LNCaP clone FGC (cell line): ENCODE measurements at regions not wholly inside any gene's neighbourhood (a gene's known extent, or its start where the extent isn't known, plus 50 kb on each side); places are given as distances from the start of the nearest gene placed in this dataset.

ENCODE experiments used
- DNase-seq: peaks from one replicate; pipeline ENCODE4 v3.0.0-alpha.2; 2011; ENCODE audit warnings: low read depth
- H3K4me3 ChIP-seq: 2 replicates; pipeline ENCODE4 v1.5.1; 2011; ENCODE audit warnings: mild to moderate bottlenecking, low read depth, low read length, control low read depth
- TF ChIP-seq, protein P1 (sequence below): IDR thresholded peaks from 2 replicates; pipeline ENCODE4 v1.5.1; 2012; ENCODE audit warnings: mild to moderate bottlenecking; ENCODE audit not compliant: control insufficient read depth, insufficient read depth; ENCODE audit errors: extremely low read depth

DNA sequence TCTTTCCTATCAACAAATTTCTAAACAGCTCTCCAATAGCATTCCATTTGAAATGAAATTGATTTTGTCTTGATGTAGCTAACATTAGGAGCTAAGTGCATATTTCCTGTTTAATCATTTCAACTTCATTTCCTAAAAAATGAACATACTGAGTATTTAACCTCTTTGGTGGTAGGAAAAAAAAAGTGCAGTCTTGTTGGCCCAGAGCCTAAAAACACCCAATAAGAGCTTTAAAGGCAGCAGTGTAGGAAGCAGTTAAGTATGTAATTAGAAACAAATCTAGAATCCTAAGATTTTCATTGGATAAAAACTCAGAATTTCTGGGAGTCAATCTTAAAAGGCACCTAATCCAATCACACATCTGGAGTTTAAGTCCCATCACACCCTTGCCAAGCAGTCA is 71.0 kb upstream of the RBMS1 start:
- H3K4me3 ChIP-seq, result no peak overlapping the region
- TF ChIP-seq, protein P1, sequence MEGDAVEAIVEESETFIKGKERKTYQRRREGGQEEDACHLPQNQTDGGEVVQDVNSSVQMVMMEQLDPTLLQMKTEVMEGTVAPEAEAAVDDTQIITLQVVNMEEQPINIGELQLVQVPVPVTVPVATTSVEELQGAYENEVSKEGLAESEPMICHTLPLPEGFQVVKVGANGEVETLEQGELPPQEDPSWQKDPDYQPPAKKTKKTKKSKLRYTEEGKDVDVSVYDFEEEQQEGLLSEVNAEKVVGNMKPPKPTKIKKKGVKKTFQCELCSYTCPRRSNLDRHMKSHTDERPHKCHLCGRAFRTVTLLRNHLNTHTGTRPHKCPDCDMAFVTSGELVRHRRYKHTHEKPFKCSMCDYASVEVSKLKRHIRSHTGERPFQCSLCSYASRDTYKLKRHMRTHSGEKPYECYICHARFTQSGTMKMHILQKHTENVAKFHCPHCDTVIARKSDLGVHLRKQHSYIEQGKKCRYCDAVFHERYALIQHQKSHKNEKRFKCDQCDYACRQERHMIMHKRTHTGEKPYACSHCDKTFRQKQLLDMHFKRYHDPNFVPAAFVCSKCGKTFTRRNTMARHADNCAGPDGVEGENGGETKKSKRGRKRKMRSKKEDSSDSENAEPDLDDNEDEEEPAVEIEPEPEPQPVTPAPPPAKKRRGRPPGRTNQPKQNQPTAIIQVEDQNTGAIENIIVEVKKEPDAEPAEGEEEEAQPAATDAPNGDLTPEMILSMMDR, result no peak
- no peak for DNase-seq

DNA sequence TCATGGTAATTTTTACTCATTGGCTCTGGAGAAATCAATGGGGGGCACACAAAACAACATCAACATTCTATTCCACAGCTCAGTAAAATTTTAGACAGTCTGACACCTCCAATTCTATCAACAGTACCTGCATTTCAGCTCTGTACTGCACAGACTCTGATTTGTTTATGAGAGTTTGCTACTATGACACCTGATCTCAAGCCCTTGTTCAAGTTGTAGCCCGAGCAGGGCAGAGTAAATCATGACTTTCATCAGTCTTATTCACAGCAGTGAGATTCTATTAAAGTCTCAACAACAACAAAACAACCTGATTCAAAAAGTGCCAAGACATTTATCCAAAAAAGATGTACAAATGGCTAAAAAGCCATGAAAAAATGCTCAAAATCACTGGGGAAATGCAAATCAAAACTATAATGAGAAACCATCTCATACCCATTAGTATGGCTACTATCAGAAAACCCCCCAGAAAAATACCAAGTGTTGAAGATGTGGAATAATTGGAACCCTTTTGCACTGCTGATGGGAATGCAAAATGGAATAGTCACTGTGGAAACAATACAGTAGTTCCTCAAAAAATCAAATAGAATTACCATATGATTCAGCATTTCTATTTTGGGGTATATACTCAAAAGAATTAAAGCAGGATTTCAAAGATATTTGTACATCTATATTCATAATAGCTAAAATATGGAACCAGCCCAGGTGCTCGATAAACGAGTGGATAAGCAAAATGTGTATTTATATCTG is 71.7 kb upstream of the RBMS1 start:
- no peak for DNase-seq
- no peak overlapping the region for H3K4me3 ChIP-seq
- TF ChIP-seq, protein P1, result no peak

DNA sequence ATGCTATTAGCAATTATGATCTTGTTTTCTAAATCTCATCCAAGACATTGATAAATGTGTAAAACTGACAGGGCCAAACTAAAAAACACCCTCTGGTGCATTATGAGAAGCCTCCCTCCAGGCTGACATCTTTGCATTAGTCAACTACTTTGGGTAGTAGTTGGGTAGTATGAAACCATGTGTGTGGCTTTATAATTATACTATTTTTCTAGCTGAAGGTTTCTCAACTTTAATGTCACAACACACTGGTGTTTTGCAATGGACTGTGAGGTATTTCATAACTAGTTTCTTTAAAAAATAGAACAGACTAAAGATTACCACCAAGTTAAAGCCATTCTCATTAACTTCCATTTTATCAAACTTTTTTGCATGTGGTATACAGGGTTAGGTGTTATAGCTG is 73.1 kb upstream of the RBMS1 start:
- TF ChIP-seq, protein P1, result no peak
- no peak for DNase-seq
- H3K4me3 ChIP-seq, result no peak overlapping the region

DNA sequence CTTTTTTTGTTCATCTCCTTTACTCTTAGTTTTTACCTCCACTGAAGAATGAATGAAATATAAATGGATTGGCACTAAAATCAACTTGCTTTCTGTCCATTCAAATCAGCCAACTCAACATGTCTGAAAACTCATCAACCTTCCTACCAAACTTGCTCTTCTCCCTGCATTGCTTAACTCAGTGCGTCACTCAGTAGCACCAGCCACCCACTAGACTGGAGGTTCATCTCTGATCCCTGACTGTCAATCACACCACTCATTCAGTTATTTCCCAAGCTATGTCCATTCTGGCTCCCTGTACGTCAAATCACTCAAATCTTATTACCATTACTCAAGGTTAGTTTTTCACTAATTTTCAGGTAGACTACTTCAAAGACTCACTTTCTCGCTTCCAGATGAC is 75.2 kb upstream of the RBMS1 start:
- no peak overlapping the region for H3K4me3 ChIP-seq
- TF ChIP-seq, protein P1, result no peak
- no peak for DNase-seq

DNA sequence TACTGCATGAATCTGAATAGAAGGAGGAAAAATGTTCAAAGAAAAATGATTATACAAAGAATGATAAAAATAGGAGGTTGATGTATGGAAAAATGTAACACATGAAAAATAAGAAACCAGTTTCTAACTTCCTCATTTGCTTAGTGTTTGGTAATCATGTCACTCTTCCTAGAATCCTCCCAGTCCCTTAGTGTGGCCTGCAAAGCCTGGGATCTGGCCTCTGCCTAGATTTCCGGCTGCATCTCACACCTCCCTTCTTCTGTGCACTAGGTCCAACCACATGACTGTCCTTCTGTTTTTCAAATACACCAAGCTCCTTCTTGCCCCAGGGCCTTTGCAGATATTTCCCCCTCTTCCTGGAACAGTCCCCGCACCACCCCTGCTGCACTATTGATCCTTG is 76.8 kb upstream of the RBMS1 start:
- H3K4me3 ChIP-seq, result no peak overlapping the region
- TF ChIP-seq, protein P1, result no peak
- DNase-seq, result no peak

DNA sequence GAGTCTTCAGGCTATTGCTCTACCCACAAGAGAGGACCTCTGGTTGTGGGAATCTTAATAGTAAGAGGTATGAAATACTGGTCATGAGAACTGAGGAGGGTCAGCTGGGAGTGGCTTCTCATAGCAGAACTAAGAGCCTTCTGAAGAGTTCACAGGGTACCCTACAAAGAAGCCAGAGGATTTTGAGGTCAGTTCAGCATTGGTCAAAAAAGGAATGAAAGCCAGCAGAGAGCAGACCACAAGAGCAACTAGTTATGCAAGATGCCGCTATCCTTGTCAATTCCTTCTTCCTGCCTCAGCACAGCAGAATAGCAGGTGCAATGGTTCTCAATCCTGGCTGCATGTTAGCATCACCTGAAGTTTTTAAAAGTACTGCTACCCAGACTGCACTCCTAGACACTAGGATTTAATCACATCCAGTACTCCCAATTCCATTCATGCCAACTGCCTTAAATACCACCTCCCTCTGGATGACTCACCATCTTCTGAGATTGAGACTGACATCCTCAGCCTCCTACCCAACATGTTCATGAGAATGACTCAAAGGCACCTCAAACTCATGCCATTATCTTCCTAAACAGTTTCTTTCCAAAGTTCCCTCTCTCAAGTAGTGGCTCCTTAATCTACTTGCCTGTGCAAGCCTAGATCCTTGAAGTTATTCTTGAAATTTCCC is 81.0 kb upstream of the RBMS1 start:
- no peak for DNase-seq
- H3K4me3 ChIP-seq, result no peak overlapping the region
- TF ChIP-seq, protein P1, result no peak
